UCSD-AML1 (cell line): ENCODE measurements at regions not wholly inside any gene's neighbourhood (a gene's known extent, or its start where the extent isn't known, plus 50 kb on each side); places are given as distances from the start of the nearest gene placed in this dataset.
"Not testable (repeated sequence)": the region's sequence is repeated elsewhere in the genome, so short reads cannot be mapped to it uniquely, and the experiment has no call there.

Experiments
- DNase-seq: peaks from one replicate; lab custom pipeline; 2025; ENCODE audit not compliant: unreplicated experiment; lab: John Stamatoyannopoulos, UW

DNA sequence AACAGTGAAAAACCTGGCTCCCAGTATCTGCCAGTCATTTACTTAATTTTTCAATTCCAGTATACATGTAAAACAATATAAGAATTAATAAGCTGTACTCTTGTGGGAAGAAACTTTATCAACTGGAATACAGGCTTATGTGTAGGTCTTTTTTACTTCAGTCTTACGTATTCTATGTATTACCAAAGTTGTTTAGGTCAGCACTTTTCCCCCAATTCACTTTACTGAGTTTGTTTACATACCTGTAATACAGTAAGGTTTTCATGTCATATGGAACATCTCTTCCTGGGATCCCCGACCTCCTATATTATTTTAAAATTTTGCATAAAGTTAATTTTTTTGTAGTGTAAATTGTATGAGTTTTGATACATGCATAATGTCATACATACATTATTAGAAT, 181.8 kb upstream of the OLFM3 start:
- DNase-seq, result no peak

DNA sequence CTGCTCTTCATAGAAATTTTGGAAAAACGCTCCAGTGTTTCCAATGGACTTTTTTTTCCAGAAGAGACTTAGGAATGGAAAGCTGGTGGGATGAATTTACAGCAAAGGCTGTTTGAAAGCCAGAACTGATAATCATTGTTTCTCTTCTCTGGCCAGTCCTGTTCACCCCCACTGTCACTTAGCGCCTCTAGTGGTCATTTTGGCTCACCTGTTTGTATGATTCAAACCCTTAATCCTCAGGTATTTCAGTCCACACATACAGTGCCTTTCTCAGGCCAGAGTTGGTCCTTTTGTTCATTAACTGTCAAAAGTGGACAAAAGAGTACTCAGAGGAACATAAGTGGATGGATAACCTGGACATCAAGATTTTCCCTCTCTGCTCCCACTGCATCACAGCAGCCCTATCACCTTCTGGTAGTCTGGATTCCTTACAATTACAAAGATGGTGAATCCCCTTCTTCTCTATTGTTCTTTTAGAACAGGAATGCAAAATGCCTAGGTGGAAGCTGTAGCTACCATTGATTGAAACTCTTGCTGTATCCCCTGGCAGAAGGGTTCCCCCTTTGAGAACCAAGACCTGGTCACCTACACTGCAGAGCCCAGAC, 177.6 kb upstream of the OLFM3 start:
- no peak for DNase-seq

DNA sequence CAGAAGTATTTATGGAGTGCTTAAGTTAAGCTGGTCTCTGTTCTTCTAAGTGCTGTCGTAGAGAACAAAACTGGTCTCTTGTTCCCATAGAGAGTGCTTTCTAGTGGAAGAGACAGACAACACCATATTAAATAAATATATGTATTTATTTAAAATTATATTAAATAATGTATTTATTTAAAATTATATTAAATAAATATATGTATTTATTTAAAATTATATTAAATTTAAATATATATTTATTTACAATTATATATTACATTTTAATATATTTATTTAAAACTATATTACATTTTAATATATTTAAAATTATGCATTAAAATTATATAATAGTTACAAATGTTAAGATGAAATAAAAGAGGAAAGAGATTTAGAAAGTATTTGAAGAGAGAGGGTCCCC, 175.5 kb upstream of the OLFM3 start:
- DNase-seq, result no peak

DNA sequence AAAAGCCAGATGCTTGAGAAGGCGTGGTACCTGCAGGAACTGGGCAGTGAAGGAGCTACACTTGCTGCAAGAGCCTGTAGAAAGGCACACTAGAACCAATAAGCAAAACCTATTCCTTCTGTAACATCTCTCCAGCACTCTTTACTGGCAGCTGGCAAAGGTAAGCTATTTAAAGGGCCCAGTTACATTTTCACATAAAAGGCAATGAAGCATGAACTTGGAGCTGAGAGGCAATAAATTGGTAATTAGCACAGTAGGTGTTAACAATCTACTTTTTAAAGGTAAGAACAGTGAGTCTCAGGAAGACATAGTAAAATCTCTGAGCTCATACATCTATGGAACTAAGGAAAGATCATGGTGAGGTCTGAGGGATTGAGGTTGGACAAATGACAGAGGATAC, 167.1 kb upstream of the OLFM3 start:
- DNase-seq, result no peak

DNA sequence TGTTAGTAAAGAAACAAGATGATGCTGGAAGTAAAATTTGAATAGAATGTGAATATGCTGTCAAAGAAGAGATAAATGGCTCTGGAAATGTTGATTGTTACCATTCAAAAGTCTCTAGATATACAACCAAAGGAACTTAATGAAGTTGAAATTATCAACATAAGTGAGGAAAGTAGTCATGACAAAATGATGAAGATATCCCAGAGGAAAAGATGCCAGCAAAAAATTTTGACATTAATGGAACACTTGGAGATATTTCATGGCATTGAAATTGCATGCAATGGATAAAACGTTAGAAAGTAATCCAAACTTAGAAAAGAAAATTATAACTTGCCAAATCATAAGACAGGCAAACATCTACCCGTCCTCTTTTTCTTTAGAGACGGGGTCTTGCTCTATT, 154.5 kb upstream of the OLFM3 start:
- no peak for DNase-seq

DNA sequence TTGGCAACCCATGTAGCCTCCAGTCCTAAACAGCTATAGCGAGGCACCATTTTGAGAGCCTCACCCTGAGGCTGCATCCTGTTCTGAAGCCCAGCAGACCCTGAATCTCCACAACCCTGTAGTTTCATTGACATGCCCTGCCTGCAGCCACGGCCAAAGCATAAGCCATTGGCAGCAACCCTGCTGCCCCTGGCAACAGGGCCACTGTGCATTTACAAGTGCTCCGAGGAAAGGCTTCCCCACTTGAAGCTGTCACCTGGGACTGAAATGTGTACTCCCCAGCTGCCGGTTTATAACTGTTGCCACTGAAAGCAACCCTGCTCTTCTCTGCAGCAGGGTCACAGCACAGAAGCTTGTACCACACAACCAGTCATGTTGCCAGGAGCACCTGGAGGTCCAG, 124.2 kb upstream of the OLFM3 start:
- DNase-seq, result no peak

DNA sequence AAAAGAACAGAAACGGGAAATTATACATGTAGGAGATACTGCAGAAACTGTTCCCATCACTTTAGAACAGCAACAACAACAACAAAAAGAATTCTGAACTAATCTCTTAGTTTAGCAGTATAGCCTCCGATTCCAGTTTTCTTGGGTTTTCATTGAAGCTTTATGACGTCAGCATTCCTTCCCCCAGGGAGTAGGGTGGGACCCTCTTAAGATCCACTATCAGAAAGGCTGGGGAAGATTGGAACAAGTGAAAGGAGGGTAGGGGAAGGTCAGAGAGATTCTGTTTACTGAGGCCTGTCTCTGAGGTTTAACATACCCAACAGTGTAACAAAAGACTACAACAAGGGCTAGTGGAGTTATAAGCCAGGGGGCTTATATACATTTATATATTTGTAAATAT, 121.4 kb upstream of the OLFM3 start:
- DNase-seq, result no peak

DNA sequence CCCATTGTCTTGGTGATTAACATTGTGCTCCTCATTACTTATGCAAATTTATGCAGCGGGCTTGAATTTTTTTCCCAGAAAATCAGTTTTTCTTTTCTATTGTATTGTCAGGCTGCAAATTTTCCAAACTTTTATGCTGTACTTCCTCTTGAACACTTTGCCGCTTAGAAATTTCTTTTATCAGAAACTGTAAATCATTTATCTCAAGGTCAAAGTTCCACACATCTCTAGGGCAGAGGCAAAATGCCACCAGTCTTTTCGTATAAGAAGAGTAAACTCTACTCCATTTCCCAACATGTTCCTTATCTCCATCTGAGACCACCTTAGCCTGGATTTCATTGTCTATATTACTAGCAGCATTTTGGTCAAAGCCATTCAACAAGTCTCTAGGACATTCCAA, 113.9 kb upstream of the OLFM3 start:
- no peak for DNase-seq

DNA sequence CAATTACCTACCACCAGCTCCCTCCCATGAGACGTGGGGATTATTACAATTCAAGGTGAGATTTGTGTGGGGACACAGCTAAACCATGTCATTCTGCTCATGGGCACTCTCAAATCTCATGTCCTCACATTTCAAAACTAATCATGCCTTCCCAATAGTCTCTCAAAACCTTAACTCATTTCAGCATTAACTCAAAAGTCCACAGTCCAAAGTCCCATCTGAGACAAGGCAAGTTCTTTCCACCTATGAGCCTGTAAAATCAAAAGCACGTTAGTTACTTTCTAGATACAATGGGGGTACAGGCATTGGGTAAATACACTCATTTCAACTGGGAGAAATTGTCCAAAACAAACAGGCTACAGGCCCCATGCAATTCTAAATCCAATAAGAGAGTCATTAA, 112.8 kb upstream of the OLFM3 start:
- not testable (repeated sequence) for DNase-seq

DNA sequence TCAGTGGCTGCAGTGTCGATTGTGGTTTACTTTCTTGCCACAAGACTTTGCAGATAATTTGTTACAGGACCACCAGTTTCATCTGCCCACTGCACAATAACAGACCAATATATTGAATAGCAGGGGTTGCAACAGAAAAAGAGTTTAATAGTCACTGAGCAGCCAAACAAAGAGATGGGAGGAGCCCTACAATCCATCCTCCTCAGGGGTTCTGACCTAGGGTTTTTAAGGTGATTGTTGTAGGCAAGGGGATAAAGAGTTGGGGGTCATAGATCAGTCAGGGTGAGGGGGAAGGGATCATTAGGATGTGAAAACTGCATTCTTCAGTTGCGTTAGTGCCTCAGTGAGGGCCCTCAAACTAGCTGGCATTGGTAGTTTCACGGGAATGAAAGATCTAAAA, 110.7 kb upstream of the OLFM3 start:
- no peak for DNase-seq

DNA sequence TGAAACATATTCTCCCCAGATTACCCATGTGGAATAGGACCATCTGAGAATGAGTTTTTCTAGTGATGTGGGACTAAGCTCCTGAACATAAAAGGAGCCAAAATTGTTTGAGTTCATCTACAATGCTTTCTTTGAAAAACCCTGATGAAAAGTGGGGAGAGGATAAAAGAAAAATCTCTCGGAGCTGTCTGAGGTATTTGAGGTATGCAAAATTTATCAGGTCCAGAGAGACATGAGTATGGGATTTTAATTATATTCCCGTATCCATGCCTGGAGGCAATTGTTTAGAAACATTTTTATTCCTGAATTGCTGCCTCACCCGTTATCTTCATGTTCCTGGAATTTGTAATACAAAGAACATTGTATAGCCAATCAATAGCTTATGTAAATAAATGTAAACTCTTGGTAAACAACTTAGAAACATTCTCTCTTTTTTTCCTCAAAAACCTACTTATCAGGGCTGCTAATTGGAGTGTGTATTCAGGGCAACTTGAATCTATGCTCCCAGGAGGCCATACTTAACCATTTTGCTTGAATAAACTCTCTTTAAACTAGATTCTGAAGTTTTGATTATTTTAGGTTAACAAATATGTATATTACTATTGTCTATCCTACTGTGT, 109.3 kb upstream of the OLFM3 start:
- DNase-seq, result no peak

DNA sequence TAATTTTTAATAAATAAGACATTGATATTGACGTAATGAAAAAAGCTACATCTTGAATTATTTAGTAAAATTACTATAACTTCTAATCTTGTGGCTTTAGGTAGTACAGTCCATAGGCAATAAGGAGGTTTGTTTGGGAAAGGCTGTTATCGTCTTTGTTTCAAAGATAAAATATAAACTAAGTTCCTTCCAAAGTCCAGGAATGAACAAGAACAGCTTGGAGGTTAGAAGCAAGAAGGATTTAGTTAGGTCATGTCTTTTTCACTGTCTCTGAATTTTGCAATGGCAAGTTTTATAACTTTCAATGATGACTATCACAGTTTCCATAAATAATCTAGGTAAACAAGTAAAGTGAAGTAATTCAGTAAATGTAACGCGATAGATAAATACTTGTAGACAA, 106.9 kb upstream of the OLFM3 start:
- DNase-seq, result no peak

DNA sequence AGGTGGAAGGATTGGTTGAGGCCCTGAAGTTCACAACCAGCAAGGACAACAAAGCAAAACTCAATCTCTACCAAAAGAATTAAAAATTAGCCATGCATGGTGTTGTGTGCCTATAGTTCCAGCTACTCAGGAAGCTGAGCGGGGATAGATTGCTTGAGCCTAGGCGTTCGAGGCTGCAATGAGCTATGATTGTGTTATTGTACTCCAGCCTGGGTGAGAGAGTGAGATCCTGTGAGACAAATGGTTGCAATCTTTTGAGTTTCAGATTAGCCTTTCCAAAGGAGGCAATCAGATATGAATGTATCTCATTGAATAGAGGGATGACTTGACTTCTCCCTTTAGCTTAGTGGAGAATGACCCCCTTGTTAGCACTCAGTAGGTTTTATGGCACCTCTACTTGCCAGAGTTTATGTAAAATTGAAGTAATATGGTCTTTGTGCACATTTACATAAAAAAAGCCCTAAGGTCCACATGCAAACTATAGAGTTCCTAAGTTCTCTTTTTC, 105.6 kb upstream of the OLFM3 start:
- DNase-seq, result no peak

DNA sequence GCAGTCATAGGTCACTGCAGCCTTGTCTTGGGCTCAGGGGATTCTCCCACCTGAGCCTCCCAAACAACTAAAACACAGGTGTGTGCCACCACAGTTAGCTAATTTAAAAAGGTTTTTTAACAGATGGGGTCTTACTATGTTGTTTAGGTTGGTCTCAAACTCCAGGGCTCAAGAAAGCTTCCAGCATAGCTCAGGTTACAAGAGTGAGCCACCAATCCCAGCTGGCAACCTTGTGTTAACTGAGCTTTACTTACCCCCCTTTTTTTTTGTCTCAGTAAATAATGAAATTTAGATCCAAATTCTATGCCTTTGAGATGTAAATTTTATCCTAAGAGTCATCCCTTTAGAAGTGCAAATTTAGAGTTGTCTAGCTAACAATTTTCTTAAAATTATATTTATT, 103.9 kb upstream of the OLFM3 start:
- DNase-seq, result no peak

DNA sequence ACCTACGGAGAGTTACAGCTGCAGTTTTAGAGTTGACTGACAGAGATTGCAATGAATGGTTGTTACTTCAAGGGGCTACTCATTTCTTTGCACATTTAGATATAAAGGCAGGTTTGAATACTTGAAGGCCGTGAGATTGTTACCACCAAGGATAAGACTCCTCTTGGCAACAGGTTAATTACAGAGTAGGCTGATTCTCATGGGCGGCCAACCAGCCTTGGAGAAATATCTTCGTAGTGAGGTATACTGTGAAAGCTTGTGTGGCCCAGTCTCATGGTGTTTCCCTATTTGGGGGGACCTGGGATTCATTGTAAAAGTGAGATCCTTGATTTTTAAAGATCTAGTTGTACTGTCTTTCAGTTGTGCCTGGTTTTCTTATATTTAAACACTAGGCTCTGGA, 103.2 kb upstream of the OLFM3 start:
- no peak for DNase-seq

DNA sequence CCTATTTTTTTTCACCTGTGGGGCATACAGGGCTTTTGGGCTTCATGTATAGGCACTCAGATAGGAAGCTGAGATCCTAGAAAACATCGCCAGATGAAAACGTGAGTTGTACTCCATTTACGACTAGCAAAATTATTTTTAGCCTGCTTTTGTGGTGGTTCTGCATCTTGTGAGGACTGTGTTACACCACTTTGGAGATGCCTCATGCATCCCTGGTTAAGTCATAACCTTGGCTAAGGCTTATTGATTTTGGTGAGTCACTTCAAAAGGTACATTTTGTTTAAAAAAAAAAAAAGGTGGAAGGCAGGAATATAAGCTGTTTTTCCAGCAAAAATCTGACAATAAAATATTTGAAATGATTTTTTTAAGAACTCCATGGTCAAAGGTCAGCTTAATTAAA, 101.8 kb upstream of the OLFM3 start:
- DNase-seq, result no peak

DNA sequence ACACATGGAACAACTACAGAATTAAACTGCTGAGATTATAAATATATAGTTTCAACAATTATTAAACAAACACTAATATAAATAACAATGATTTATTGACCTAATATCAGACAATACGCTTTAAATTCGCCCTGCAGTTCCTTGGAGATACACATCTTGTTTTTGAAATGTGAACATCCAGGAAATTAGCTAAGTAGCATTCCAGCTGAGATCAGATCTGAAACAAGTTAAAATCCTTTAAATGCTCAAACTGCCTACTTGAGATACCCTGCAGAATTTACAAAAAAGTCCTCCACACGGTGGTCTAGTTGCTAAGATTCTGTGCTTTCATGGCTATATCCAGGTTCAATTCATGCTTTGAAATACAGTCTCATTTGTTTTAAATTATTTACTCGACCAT, 101.4 kb upstream of the OLFM3 start:
- no peak for DNase-seq

DNA sequence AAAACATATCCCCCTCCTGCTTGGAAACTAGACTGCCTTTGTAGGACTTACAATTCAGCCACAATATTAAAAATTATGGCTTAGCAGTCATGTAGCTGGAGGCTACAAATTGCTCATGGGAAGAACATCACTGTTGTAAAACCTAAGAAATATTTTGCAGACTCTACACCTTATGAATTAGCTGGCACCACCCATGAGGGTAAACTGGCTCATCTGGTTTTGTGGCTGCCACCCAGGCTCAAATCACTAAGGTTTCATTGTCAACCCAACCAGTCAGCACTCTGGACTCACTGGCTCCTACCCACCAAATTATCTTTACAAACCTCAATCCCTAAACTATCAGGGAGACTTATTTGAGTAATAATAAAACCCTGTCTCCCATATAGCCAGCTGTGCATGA, 100.7 kb upstream of the OLFM3 start:
- no peak for DNase-seq

DNA sequence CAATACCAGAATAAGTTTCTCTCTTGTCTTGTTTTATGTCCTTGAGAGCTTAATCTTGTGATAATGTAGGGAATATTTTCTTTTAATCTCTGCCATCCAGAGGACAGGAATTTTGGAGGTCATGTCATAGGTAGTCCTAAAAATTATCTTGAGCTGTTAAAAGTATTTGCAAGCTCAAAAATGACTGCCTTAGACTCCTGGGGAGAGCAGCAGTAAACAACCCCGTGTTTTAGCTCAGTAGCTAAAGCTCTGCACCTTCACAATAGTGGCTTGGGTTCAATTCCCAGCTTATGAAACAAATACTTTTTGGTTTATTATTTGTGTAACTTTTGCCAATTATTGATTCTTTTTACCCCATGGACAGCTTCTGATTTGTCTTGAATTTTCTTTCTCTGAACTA, 99.4 kb upstream of the OLFM3 start:
- no peak for DNase-seq

DNA sequence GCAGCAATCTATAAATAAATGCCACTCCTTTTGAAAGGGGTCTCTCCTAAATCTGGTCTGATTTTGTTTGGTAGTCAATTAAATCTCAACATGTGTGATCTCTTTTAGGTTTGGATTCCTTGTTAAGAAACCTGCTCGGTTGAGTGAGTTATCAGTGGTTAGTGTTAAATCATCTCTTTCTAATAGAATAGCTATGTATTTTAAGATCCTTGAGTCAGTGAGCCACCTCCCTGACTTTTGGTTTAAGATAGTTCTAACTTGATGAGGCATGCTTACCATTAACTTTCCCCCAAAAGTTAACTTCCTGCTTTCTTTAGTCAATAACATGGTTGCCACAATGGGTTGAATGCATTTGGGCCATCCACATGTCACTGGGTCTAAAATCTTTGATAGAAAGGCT, 93.1 kb upstream of the OLFM3 start:
- no peak for DNase-seq

DNA sequence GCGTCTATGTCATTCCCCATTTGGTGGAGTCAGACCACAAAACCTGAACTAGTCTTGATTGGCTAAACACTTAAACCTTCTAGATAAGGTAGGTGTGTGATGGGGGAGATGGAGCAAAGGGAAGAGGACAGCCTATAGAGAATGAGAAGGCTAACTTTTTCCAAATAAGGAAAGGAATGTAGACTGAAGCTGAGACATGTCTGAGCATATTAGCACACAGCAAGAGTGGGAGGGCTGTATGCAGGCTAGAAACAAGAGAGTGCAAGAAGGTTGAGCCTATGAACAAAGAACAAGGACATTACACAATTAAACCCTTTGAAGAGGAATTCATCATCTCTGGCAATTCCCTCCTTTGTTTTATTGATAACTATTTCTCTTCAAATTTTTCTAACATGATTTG, 89.2 kb upstream of the OLFM3 start:
- no peak for DNase-seq

DNA sequence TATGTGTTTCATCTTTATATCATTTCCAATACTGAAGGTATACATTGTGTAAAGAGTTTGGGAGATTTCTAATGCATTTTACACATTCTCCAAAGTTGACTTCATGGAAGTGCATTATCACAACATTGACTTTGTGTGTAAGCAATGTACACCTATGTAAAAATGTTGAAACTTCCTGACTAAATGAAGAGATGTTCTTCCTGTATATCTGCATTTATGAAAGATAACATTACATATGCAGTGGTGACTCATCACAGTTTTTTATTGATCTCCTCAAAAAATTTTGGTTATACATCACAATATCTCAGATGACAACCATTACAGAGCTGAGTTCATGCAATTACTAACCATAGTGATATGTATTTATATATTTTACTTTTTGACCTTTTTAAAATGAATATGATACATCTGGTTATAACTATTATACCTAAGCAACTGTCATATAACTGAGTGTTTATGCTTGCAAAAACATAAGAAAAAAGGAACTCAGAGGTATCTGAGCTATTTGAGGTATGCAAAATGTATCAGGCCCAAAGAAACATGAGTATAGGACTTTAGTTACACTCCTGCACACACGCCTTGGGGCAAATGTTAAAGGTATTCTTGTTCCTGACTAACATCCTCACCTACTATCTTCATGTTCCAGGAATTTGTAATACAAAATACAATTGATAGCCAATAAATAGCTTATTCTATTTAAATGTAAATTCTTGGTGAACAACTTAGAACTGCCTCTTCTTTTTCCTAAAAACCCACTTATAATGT, 88.2 kb upstream of the OLFM3 start:
- DNase-seq, result no peak

DNA sequence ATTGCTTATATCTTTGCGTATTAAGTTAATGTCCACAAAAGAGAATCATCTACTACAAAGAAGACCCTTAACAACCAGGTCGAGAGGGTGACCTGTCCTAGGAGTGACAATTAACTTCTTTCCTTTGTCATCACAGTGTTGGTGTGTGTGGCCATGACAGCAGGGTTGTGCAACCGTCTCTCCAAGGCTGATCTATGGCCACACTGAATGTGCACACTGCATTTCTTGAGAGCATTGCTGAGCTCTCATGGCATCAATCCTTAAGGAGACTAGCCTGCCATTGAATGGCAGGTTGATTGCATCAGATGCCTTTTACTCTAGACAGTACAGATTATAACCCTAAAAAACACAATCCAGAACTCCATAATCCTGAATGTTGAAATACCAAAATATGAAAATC, 86.5 kb upstream of the OLFM3 start:
- DNase-seq, result no peak
